Esophagus (tissue), 2 donors: ENCODE measurements at regions not wholly inside any gene's neighbourhood (a gene's known extent, or its start where the extent isn't known, plus 50 kb on each side); places are given as distances from the start of the nearest gene placed in this dataset.

Experiments used
- H3K27ac ChIP-seq, 2 donors: one replicate each; pipeline ENCODE4 v1.5.1; 2013; ENCODE audit warnings: low read depth in 2 of 2, mild to moderate bottlenecking in 2 of 2, inconsistent platforms in 1 of 2, low read length in 1 of 2, moderate library complexity in 1 of 2
- H3K27me3 ChIP-seq, 2 donors: one replicate each; pipeline ENCODE4 v1.6.1; 2013; ENCODE audit warnings: low read length in 2 of 2, control low read depth in 1 of 2, mild to moderate bottlenecking in 1 of 2; ENCODE audit not compliant: insufficient read depth in 2 of 2, control insufficient read depth in 1 of 2
- H3K36me3 ChIP-seq, 2 donors: one replicate each; pipeline ENCODE4 v1.6.1; 2013; ENCODE audit warnings: low read length in 1 of 2; ENCODE audit not compliant: control insufficient read depth in 2 of 2, insufficient read depth in 2 of 2
- H3K4me1 ChIP-seq, 2 donors: one replicate each; pipeline ENCODE4 v1.6.1; 2013; ENCODE audit warnings: low read length in 1 of 2; ENCODE audit not compliant: control insufficient read depth in 2 of 2, insufficient read depth in 2 of 2
- H3K4me3 ChIP-seq, 2 donors: one replicate each; pipeline ENCODE4 v1.5.1; 2013; ENCODE audit warnings: low read length in 2 of 2, mild to moderate bottlenecking in 2 of 2, low read depth in 1 of 2, moderate library complexity in 1 of 2
- H3K9me3 ChIP-seq, 2 donors: one replicate each; pipeline ENCODE4 v1.6.1; 2013; ENCODE audit warnings: mild to moderate bottlenecking in 2 of 2, low read depth in 1 of 2, low read length in 1 of 2, moderate library complexity in 1 of 2; ENCODE audit not compliant: control insufficient read depth in 2 of 2, insufficient read depth in 1 of 2
- WGBS, 2 donors: extraction: QIAGEN DNeasy Blood & Tissue Kit; methylation state at CpG; one replicate each; pipeline ENCODE4 v1.1.7; 2013; 5-methylcytosine and 5-hydroxymethylcytosine counted together
- donor health status: healthy with polysubstance abuse.
- donor health status: Bipolar disorder and iron deficiency.

DNA sequence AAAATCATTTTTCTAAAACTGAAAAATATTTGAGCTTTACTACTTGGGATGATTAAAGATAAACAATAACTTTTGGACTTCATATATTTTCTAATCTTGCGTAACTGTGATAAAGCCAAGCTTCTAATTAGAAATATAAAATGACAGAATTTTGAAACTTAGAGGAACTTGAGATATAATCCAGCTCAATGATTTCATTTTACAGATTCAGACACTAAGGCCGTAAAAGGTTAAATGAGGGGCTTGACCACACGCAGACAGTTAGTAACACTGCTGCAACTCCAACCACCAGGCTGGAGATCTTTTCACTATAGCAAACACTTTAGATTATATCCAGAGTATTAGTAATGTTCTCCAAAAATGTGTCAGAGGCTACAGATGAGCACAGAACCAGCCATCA, 445.5 kb downstream of the ZEB2 start:
- Histone ChIP-seq H3K4me1 (no peaks in the 10 kb centered on the region), H3K27me3 (no peaks in the 10 kb centered on the region), H3K9me3 (no peaks in the 10 kb centered on the region), H3K4me3 (no peak overlapping the region), H3K36me3 (no peaks in the 10 kb centered on the region), H3K27ac (no peak overlapping the region)
- 66 to 74% methylated on average over 3 of the region's 3 CpGs for WGBS, 2 donors

DNA sequence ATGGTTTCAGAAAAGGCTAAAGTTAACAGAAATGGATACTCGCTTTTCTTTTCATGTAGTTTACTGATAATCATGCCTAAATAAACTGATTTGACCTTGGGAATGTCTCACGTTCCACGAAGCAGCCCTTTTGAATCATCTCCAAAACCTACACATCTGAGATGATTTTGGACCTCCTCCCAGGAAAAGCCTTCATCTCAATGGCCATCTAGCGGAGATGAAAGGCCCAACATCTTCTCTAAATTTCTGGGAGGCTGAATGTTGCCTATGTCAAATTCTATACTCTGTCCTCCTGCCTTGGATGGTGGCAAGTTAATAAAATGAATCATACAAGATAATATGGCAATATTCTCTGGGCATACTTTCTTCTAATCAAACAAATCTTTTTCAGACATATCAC, 448.5 kb downstream of the ZEB2 start:
- no peak overlapping the region for H3K27ac ChIP-seq
- H3K4me1 ChIP-seq: no peaks in the 10 kb centered on the region
- no peak overlapping the region for H3K4me3 ChIP-seq
- WGBS, 2 donors: 67 to 72% methylated on average over 4 of the region's 4 CpGs
- no peaks in the 10 kb centered on the region for H3K27me3 ChIP-seq
- no peaks in the 10 kb centered on the region for H3K36me3 ChIP-seq
- no peaks in the 10 kb centered on the region for H3K9me3 ChIP-seq

DNA sequence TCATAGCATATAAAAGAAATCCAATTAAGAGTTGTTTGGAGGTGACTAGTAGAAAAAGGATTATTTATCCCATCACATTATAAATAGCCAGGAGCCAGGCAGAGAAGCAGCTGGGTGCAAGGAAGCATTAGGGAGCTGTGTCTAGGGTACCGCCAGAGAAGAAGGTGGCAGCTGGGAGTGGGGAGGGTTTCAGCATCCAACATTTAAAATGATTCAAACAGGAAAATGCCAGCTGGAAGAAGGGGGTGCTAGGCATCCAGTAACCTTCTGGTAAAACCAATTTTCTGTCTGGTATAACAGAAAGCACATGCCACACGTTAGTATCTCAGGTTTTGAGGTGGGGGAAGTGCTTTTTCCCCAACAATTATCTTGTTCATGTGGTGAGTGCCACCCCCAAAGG, 452.4 kb downstream of the ZEB2 start:
- H3K36me3 ChIP-seq: no peaks in the 10 kb centered on the region
- H3K4me1 ChIP-seq: no peaks in the 10 kb centered on the region
- H3K27ac ChIP-seq: no peak overlapping the region
- no peaks in the 10 kb centered on the region for H3K9me3 ChIP-seq
- 93 to 94% methylated on average over 2 of the region's 2 CpGs for WGBS, 2 donors
- no peaks in the 10 kb centered on the region for H3K27me3 ChIP-seq
- H3K4me3 ChIP-seq: no peak overlapping the region

DNA sequence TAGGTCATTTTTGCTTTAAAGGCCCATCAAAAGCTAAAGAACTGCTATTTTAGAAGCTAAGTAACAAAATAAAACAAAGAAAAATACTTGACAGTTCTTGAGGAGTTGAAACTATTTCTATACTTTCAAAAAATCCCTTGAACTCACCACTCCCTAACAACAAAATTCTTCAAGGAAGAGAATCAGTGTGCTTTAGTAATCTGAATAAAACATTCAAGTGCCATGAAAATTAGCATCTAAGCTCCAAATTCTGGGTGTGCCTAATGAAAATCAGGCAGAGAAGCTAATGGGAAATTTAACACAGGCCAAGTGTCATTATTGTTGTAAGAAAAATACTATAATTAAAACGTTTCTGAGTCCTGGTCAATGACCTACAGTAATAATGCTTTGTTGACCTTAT, 456.3 kb downstream of the ZEB2 start:
- Histone ChIP-seq H3K36me3 (no peaks in the 10 kb centered on the region), H3K27ac (no peak overlapping the region), H3K4me3 (no peak overlapping the region), H3K4me1 (no peaks in the 10 kb centered on the region), H3K9me3 (no peaks in the 10 kb centered on the region), H3K27me3 (no peaks in the 10 kb centered on the region)
- WGBS, 2 donors: 60 to 64% methylated on average over 1 of the region's 1 CpG

GRCh38 chr2:144054911-144055310, 465.0 kb downstream of the ZEB2 start:
- Histone ChIP-seq H3K4me3 (no peak overlapping the region), H3K27ac (no peak overlapping the region), H3K4me1 (no peaks in the 10 kb centered on the region), H3K27me3 (no peaks in the 10 kb centered on the region), H3K9me3 (no peaks in the 10 kb centered on the region), H3K36me3 (no peaks in the 10 kb centered on the region)
- 71 to 73% methylated on average over 1 of the region's 1 CpG for WGBS, 2 donors

GRCh38 chr2:144052083-144052482, 467.8 kb downstream of the ZEB2 start:
- Histone ChIP-seq H3K9me3 (no peaks in the 10 kb centered on the region), H3K36me3 (no peaks in the 10 kb centered on the region), H3K4me1 (no peaks in the 10 kb centered on the region), H3K27me3 (no peaks in the 10 kb centered on the region), H3K27ac (no peak overlapping the region), H3K4me3 (no peak overlapping the region)
- WGBS, 2 donors: 92% methylated on average over 4 of the region's 4 CpGs

GRCh38 chr2:144049137-144049536, 470.8 kb downstream of the ZEB2 start:
- Histone ChIP-seq H3K9me3 (no peaks in the 10 kb centered on the region), H3K4me1 (no peaks in the 10 kb centered on the region), H3K36me3 (no peaks in the 10 kb centered on the region), H3K27me3 (no peaks in the 10 kb centered on the region), H3K27ac (no peak overlapping the region), H3K4me3 (no peak overlapping the region)
- WGBS, 2 donors: 74 to 78% methylated on average over 3 of the region's 3 CpGs

GRCh38 chr2:144048631-144049060, 471.3 kb downstream of the ZEB2 start:
- H3K4me3 ChIP-seq: no peak overlapping the region
- H3K9me3 ChIP-seq: no peaks in the 10 kb centered on the region
- 94 to 99% methylated on average over 4 of the region's 4 CpGs for WGBS, 2 donors
- no peak overlapping the region for H3K27ac ChIP-seq
- H3K36me3 ChIP-seq: no peaks in the 10 kb centered on the region
- H3K4me1 ChIP-seq: no peaks in the 10 kb centered on the region
- no peaks in the 10 kb centered on the region for H3K27me3 ChIP-seq

DNA sequence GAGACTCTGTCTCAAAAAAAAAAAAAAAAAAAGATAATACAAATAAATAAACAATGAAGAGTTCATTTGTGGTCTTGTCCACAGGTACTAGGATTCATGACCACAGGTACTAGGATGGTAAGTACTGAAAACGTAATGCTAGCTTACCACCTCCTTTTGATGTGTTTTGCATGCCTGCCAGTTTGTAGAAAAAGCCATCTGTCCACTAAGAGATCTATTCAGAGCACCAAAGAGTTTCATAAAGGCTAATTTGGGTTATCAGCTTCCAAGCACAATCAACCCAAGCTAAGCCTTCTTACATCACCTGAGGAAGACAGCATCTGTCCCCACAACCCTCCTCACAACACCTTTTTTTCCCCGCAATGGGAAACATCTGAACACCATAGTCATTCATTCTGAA, 477.2 kb downstream of the ZEB2 start:
- Histone ChIP-seq H3K27me3 (no peaks in the 10 kb centered on the region), H3K4me3 (no peak overlapping the region), H3K4me1 (no peaks in the 10 kb centered on the region), H3K9me3 (no peaks in the 10 kb centered on the region), H3K27ac (no peak overlapping the region), H3K36me3 (no peaks in the 10 kb centered on the region)
- 91 to 93% methylated on average over 2 of the region's 2 CpGs for WGBS, 2 donors

DNA sequence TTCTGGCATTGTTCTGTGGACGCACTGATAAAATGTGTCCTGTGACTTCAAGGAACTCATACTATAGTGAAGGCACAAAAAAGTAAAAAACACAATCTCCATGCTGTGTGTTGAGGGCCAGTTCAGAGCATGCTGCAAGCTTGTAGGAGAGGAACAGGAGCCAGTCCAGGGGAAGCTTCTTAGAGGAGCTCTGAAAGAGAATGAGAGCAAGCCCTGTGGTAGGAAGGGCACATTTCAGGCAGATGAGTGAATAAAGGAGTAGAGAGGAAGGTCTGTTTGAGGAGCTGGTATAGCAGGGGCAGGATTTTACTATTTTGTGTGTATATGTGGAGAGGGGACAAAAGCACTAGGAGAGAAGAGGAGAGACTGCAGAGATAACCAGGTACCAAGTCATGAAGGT, 478.3 kb downstream of the ZEB2 start:
- no peaks in the 10 kb centered on the region for H3K27me3 ChIP-seq
- H3K9me3 ChIP-seq: no peaks in the 10 kb centered on the region
- 92 to 95% methylated on average over 1 of the region's 1 CpG for WGBS, 2 donors
- no peaks in the 10 kb centered on the region for H3K36me3 ChIP-seq
- no peaks in the 10 kb centered on the region for H3K4me1 ChIP-seq
- no peak overlapping the region for H3K27ac ChIP-seq
- no peak overlapping the region for H3K4me3 ChIP-seq
